ENCODE measurements at regions not wholly inside any gene's neighbourhood (a gene's known extent, or its start where the extent isn't known, plus 50 kb on each side); places are given as distances from the start of the nearest gene placed in this dataset.

GRCh38 chr2:103804013-103804412, 1042.2 kb downstream of the TMEM182 start:
- TF ChIP-seq, protein P1, sequence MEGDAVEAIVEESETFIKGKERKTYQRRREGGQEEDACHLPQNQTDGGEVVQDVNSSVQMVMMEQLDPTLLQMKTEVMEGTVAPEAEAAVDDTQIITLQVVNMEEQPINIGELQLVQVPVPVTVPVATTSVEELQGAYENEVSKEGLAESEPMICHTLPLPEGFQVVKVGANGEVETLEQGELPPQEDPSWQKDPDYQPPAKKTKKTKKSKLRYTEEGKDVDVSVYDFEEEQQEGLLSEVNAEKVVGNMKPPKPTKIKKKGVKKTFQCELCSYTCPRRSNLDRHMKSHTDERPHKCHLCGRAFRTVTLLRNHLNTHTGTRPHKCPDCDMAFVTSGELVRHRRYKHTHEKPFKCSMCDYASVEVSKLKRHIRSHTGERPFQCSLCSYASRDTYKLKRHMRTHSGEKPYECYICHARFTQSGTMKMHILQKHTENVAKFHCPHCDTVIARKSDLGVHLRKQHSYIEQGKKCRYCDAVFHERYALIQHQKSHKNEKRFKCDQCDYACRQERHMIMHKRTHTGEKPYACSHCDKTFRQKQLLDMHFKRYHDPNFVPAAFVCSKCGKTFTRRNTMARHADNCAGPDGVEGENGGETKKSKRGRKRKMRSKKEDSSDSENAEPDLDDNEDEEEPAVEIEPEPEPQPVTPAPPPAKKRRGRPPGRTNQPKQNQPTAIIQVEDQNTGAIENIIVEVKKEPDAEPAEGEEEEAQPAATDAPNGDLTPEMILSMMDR (IDR thresholded peaks at IDR 0.05), result no peak
- TF ChIP-seq POLR2A (IDR thresholded peaks at IDR 0.05), result no peak
